IPS DF 6.9 (cell line): ENCODE measurements at regions not wholly inside any gene's neighbourhood (a gene's known extent, or its start where the extent isn't known, plus 50 kb on each side); places are given as distances from the start of the nearest gene placed in this dataset.

ENCODE experiments used
- DNase-seq: peaks from one replicate; pipeline ENCODE4 v3.0.0-alpha.2; 2013; ENCODE audit warnings: low read depth, low spot score
- H3K27ac ChIP-seq: one replicate; pipeline ENCODE4 v1.5.1; 2013; ENCODE audit warnings: low read length, control low read depth
- H3K27me3 ChIP-seq: 2 replicates; pipeline ENCODE4 v1.6.1; 2013; ENCODE audit warnings: mild to moderate bottlenecking, low read length; ENCODE audit not compliant: control insufficient read depth, insufficient read depth
- H3K36me3 ChIP-seq: 2 replicates; pipeline ENCODE4 v1.6.1; 2013; ENCODE audit warnings: low read length; ENCODE audit not compliant: control insufficient read depth, insufficient read depth
- H3K4me1 ChIP-seq: 2 replicates; pipeline ENCODE4 v1.6.1; 2013; ENCODE audit warnings: low read length; ENCODE audit not compliant: control insufficient read depth, insufficient read depth
- H3K4me3 ChIP-seq: 2 replicates; pipeline ENCODE4 v1.5.1; 2013; ENCODE audit warnings: mild to moderate bottlenecking, low read length
- H3K9me3 ChIP-seq: 2 replicates; pipeline ENCODE4 v1.6.1; 2013; ENCODE audit warnings: low read length, inconsistent platforms; ENCODE audit not compliant: control insufficient read depth, insufficient read depth
- WGBS: extraction: QIAGEN DNeasy Blood & Tissue Kit; methylation state at CpG from one replicate; pipeline ENCODE4 v1.1.7; 2013; ENCODE audit warnings: mixed read lengths, missing lambda C conversion rate; ENCODE audit not compliant: insufficient read length, insufficient coverage; 5-methylcytosine and 5-hydroxymethylcytosine counted together

GRCh38 chr2:176774766-176775451 is 437.7 kb upstream of the HNRNPA3 start:
- H3K27ac ChIP-seq, result no peak overlapping the region
- no peaks in the 10 kb centered on the region for H3K27me3 ChIP-seq
- H3K36me3 ChIP-seq, result no peaks in the 10 kb centered on the region
- no CpG with 5 or more reads among the region's 2 CpGs for WGBS
- DNase-seq, result no peak
- H3K4me3 ChIP-seq, result no peak overlapping the region
- H3K4me1 ChIP-seq, result no peaks in the 10 kb centered on the region
- peaks cover 5% of the 10 kb centered on the region; the same call in 1 of the 2 replicates for H3K9me3 ChIP-seq

DNA sequence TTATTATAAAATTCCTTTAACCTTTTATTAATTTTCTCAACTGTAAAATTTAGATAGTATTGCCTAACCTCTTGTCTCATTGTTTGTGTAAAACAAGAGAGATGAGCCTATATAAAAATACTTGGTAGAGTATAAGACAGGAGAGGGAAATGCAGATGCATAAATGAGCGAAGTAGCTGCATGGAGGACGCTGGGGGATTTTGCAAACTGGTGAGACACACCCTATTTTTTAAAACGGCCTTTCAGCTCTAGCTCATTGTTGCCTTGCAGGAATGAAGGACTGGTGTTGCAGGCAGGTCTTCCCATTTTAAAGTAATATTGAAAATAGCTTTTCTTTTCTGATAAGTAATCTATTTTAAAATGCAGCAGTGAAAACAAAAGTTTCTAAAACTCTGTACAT is 435.3 kb upstream of the HNRNPA3 start:
- WGBS, result no CpG with 5 or more reads among the region's 3 CpGs
- DNase-seq, result no peak

DNA sequence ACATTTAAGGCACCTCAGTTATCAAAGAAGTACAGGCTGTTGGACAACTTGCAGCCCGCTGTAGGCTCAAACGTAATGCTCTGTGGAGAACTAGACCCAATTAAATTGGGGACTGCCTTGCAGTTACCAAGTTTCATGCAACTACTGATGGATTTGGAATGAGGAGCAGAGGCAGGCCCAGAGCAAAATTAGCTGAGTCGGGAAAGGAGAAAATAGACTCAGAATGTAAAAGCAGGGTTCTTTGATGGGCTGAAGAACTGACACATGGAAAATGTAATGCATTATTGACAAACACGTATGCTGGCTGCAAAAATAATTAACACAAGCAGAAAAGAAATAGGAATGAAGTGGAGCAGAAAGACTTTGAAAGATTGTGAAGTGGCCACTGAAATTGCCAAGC is 432.7 kb upstream of the HNRNPA3 start:
- no peaks in the 10 kb centered on the region for H3K9me3 ChIP-seq
- no peaks in the 10 kb centered on the region for H3K27me3 ChIP-seq
- WGBS, result no CpG with 5 or more reads among the region's 4 CpGs
- no peak overlapping the region for H3K27ac ChIP-seq
- no peak overlapping the region for H3K4me3 ChIP-seq
- DNase-seq, result no peak
- H3K36me3 ChIP-seq, result no peaks in the 10 kb centered on the region
- no peaks in the 10 kb centered on the region for H3K4me1 ChIP-seq

More for the DNA sequence above, 435.3 kb upstream of the HNRNPA3 start:
- H3K4me3 ChIP-seq, result no peak overlapping the region
- H3K4me1 ChIP-seq, result no peaks in the 10 kb centered on the region
- H3K27ac ChIP-seq, result no peak overlapping the region
- peaks cover 5% of the 10 kb centered on the region; the same call in 1 of the 2 replicates for H3K9me3 ChIP-seq
- H3K36me3 ChIP-seq, result no peaks in the 10 kb centered on the region
- H3K27me3 ChIP-seq, result no peaks in the 10 kb centered on the region

DNA sequence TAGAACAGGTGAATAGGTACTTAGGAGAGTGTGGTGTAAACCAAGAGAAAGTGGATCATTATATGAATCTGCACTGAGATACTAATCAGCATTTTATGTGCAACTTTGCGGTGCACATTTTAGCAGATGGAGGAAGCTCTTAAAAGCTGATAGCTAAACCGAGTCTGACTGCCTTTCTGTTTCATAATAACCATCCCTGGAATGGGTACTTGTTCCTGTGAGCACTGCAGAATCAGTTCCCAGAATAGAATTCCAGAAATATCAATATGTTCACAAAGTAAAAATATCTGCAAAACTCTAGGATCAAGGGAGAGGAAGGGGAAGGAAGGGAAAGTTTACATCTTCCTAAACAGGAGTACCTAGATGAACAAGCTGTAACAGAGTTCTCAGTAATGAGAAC is 432.2 kb upstream of the HNRNPA3 start:
- DNase-seq, result no peak
- H3K4me3 ChIP-seq, result no peak overlapping the region
- no CpG with 5 or more reads among the region's 2 CpGs for WGBS
- H3K27ac ChIP-seq, result no peak overlapping the region
- no peaks in the 10 kb centered on the region for H3K27me3 ChIP-seq
- H3K4me1 ChIP-seq, result no peaks in the 10 kb centered on the region
- H3K9me3 ChIP-seq, result no peaks in the 10 kb centered on the region
- no peaks in the 10 kb centered on the region for H3K36me3 ChIP-seq

- Histone ChIP-seq H3K27ac (no peak overlapping the region), H3K27me3 (no peaks in the 10 kb centered on the region), H3K36me3 (no peaks in the 10 kb centered on the region), H3K4me1 (no peaks in the 10 kb centered on the region), H3K9me3 (no peaks in the 10 kb centered on the region), H3K4me3 (no peak overlapping the region)
- WGBS, result no CpG with 5 or more reads among the region's 4 CpGs
- no peak for DNase-seq
Observed at GRCh38 chr2:176781570-176782217, 430.9 kb upstream of the HNRNPA3 start.

GRCh38 chr2:176784633-176785200 is 427.9 kb upstream of the HNRNPA3 start:
- Histone ChIP-seq H3K4me3 (no peak overlapping the region), H3K9me3 (no peaks in the 10 kb centered on the region), H3K4me1 (no peaks in the 10 kb centered on the region), H3K27me3 (no peaks in the 10 kb centered on the region), H3K27ac (no peak overlapping the region), H3K36me3 (no peaks in the 10 kb centered on the region)
- WGBS, result no CpG with 5 or more reads among the region's 1 CpG
- DNase-seq, result no peak

GRCh38 chr2:176789751-176790150 is 422.8 kb upstream of the HNRNPA3 start:
- Histone ChIP-seq H3K36me3 (no peaks in the 10 kb centered on the region), H3K27me3 (no peaks in the 10 kb centered on the region), H3K4me3 (no peak overlapping the region), H3K27ac (no peak overlapping the region), H3K9me3 (no peaks in the 10 kb centered on the region), H3K4me1 (no peaks in the 10 kb centered on the region)
- WGBS, result no CpG with 5 or more reads among the region's 1 CpG
- no peak for DNase-seq

DNA sequence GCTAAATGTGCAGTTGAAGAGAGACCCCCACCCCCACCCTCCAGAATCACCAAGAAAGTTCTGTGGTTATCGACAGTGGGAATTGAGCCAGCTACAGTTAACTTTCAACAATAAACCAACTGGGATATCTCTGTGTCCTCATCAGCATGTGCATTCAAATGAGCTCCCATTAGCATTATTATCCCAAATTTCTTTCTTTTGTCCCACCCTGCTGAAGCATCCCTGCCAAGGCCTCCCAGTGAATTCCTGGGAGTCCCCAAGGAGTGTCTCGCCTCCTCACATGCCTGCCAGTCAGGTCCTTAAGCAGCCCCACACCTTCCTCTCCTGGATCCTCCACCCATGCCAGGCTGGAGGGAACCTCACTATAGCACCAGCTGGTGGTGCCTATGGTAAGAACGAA is 422.1 kb upstream of the HNRNPA3 start:
- Histone ChIP-seq H3K27me3 (no peaks in the 10 kb centered on the region), H3K27ac (no peak overlapping the region), H3K4me3 (no peak overlapping the region), H3K4me1 (no peaks in the 10 kb centered on the region), H3K9me3 (no peaks in the 10 kb centered on the region), H3K36me3 (no peaks in the 10 kb centered on the region)
- WGBS, result no CpG with 5 or more reads among the region's 3 CpGs
- no peak for DNase-seq

- H3K27me3 ChIP-seq, result no peaks in the 10 kb centered on the region
- H3K4me1 ChIP-seq, result no peaks in the 10 kb centered on the region
- no peak overlapping the region for H3K27ac ChIP-seq
- H3K36me3 ChIP-seq, result no peaks in the 10 kb centered on the region
- no peak overlapping the region for H3K4me3 ChIP-seq
- WGBS, result no CpG with 5 or more reads among the region's 6 CpGs
- DNase-seq, result no peak
- H3K9me3 ChIP-seq, result no peaks in the 10 kb centered on the region; the same call in 1 of the 2 replicates
Observed at GRCh38 chr2:176793792-176794191, 418.8 kb upstream of the HNRNPA3 start.

DNA sequence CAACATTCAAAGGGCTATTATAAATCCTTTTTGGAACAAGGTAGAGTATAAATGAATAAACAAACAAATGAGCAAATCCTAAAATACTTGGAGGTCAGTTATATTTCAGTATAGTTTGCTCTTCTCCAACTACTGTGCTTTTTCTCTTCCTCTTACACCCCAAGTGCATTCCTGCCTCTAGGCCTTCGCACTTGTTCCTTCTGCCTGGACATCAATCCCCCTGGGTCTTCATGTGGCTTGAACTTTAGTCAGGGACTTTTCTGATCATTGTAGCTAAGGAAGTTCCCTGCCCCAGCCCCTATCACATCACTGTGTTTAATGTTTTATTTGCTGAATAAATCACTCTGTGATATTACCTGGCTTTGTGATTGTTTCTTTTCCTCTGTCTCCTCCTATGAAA is 418.2 kb upstream of the HNRNPA3 start:
- no peak overlapping the region for H3K4me3 ChIP-seq
- no CpG with 5 or more reads among the region's 1 CpG for WGBS
- no peaks in the 10 kb centered on the region for H3K36me3 ChIP-seq
- no peaks in the 10 kb centered on the region for H3K4me1 ChIP-seq
- H3K27me3 ChIP-seq, result no peaks in the 10 kb centered on the region
- DNase-seq, result no peak
- no peak overlapping the region for H3K27ac ChIP-seq
- H3K9me3 ChIP-seq, result no peaks in the 10 kb centered on the region; the same call in 1 of the 2 replicates
